H9 (cell line): ENCODE measurements at regions not wholly inside any gene's neighbourhood (a gene's known extent, or its start where the extent isn't known, plus 50 kb on each side); places are given as distances from the start of the nearest gene placed in this dataset.

Source experiments
- DNase-seq: peaks from one replicate; pipeline ENCODE4 v3.0.0-alpha.2; 2017
- H2AFZ ChIP-seq: one replicate; pipeline ENCODE4 v1.6.1; 2013; ENCODE audit warnings: mild to moderate bottlenecking, low read length, control low read depth, moderate library complexity
- H2AK5ac ChIP-seq: 2 replicates; pipeline ENCODE4 v1.6.1; 2013; ENCODE audit warnings: low read length, control low read depth, mixed read lengths; ENCODE audit not compliant: insufficient read length
- H2BK120ac ChIP-seq: one replicate; pipeline ENCODE4 v1.6.1; 2013; ENCODE audit warnings: low read depth, mild to moderate bottlenecking, low read length, control low read depth, inconsistent platforms; ENCODE audit not compliant: poor library complexity, severe bottlenecking
- H2BK12ac ChIP-seq: 2 replicates; pipeline ENCODE4 v1.6.1; 2013; ENCODE audit warnings: low read length, control low read depth, mixed read lengths, low read depth; ENCODE audit not compliant: insufficient read length
- H2BK15ac ChIP-seq: 2 replicates; pipeline ENCODE4 v1.6.1; 2013; ENCODE audit warnings: low read depth, low read length, control low read depth
- H2BK20ac ChIP-seq: one replicate; pipeline ENCODE4 v1.6.1; 2013; ENCODE audit warnings: low read depth, mild to moderate bottlenecking, low read length, control low read depth, inconsistent platforms; ENCODE audit not compliant: poor library complexity, severe bottlenecking
- H2BK5ac ChIP-seq: 2 replicates; pipeline ENCODE4 v1.6.1; 2013; ENCODE audit warnings: low read length, control low read depth, mixed read lengths; ENCODE audit not compliant: insufficient read length
- H3K14ac ChIP-seq: 2 replicates; pipeline ENCODE4 v1.6.1; 2013; ENCODE audit warnings: low read length, control low read depth; ENCODE audit not compliant: insufficient read depth
- H3K18ac ChIP-seq: 2 replicates; pipeline ENCODE4 v1.6.1; 2013; ENCODE audit warnings: low read depth, mild to moderate bottlenecking, mixed read lengths, low read length, control low read depth; ENCODE audit not compliant: insufficient read length
- H3K23ac ChIP-seq: 2 replicates; pipeline ENCODE4 v1.6.1; 2013; ENCODE audit warnings: low read length, control low read depth, mixed read lengths, low read depth; ENCODE audit not compliant: insufficient read length
- H3K23me2 ChIP-seq: 2 replicates; pipeline ENCODE4 v1.6.1; 2013; ENCODE audit warnings: low read depth, mild to moderate bottlenecking, mixed read lengths, low read length, control low read depth; ENCODE audit not compliant: insufficient read length, poor library complexity, severe bottlenecking
- H3K27ac ChIP-seq: 2 replicates; pipeline ENCODE4 v1.5.1; 2013; ENCODE audit warnings: low read length, control low read depth, mixed read lengths, low read depth; ENCODE audit not compliant: insufficient read length
- H3K27me3 ChIP-seq: 2 replicates; pipeline ENCODE4 v1.6.1; 2013; ENCODE audit warnings: low read length, control low read depth, inconsistent platforms; ENCODE audit not compliant: insufficient read depth
- H3K4ac ChIP-seq: 2 replicates; pipeline ENCODE4 v1.6.1; 2013; ENCODE audit warnings: low read depth, mild to moderate bottlenecking, control low read depth, inconsistent platforms, low read length, moderate library complexity
- H3K4me1 ChIP-seq: 2 replicates; pipeline ENCODE4 v1.6.1; 2013; ENCODE audit warnings: low read length, control low read depth, inconsistent platforms; ENCODE audit not compliant: insufficient read depth
- H3K4me2 ChIP-seq: 2 replicates; pipeline ENCODE4 v1.6.1; 2013; ENCODE audit warnings: low read length, control low read depth, mixed read lengths; ENCODE audit not compliant: insufficient read length, insufficient read depth
- H3K56ac ChIP-seq: 2 replicates; pipeline ENCODE4 v1.6.1; 2013; ENCODE audit warnings: low read depth, mild to moderate bottlenecking, mixed read lengths, low read length, control low read depth; ENCODE audit not compliant: insufficient read length
- H3K79me1 ChIP-seq: 2 replicates; pipeline ENCODE4 v1.6.1; 2013; ENCODE audit warnings: low read depth, mild to moderate bottlenecking, moderate library complexity, low read length, control low read depth, inconsistent platforms; ENCODE audit not compliant: insufficient read depth, poor library complexity, severe bottlenecking
- H3K79me2 ChIP-seq: 2 replicates; pipeline ENCODE4 v1.6.1; 2013; ENCODE audit warnings: low read length, control low read depth, inconsistent platforms; ENCODE audit not compliant: insufficient read depth
- H3K9ac ChIP-seq: 2 replicates; pipeline ENCODE4 v1.6.1; 2013; ENCODE audit warnings: low read length, control low read depth, mixed read lengths; ENCODE audit not compliant: insufficient read length; ENCODE audit errors: extremely low read depth
- H3K9me3 ChIP-seq: one replicate; pipeline ENCODE4 v1.6.1; 2013; ENCODE audit warnings: low read depth, low read length, inconsistent platforms; ENCODE audit not compliant: control insufficient read depth
- H3T11ph ChIP-seq: one replicate; pipeline ENCODE4 v1.6.1; 2013; ENCODE audit warnings: mild to moderate bottlenecking, low read length, control low read depth, inconsistent platforms
- H4K20me1 ChIP-seq: one replicate; pipeline ENCODE4 v1.6.1; 2013; ENCODE audit not compliant: control insufficient read depth, insufficient read length, insufficient read depth
- H4K5ac ChIP-seq: 2 replicates; pipeline ENCODE4 v1.6.1; 2013; ENCODE audit warnings: low read depth, mild to moderate bottlenecking, mixed read lengths, low read length, control low read depth; ENCODE audit not compliant: insufficient read length
- H4K8ac ChIP-seq: replicated peaks from 2 replicates; pipeline ENCODE4 v1.6.1; 2013; ENCODE audit warnings: low read length, control low read depth, mixed read lengths, low read depth; ENCODE audit not compliant: insufficient read length
- H4K91ac ChIP-seq: 2 replicates; pipeline ENCODE4 v1.6.1; 2013; ENCODE audit warnings: low read depth, mild to moderate bottlenecking, moderate library complexity, mixed read lengths, low read length, control low read depth; ENCODE audit not compliant: insufficient read length
- H3K27ac Mint-ChIP-seq, 3 experiments: 2 replicates in 2 of 3; 3 replicates in 1 of 3; pipeline ENCODE4 v1.8.0; 2020 to 2021; ENCODE audit warnings: mixed read lengths in 3 of 3, mild to moderate bottlenecking in 1 of 3, moderate library complexity in 1 of 3
- H3K27me3 Mint-ChIP-seq: 2 replicates; pipeline ENCODE4 v1.8.0; 2021; ENCODE audit warnings: low read depth, mild to moderate bottlenecking, moderate library complexity, mixed read lengths
- H3K36me3 Mint-ChIP-seq, 3 experiments: 2 replicates in 2 of 3; 3 replicates in 1 of 3; pipeline ENCODE4 v1.8.0; 2020 to 2021; ENCODE audit warnings: low read depth in 3 of 3, mixed read lengths in 3 of 3; ENCODE audit not compliant: insufficient read depth in 1 of 3
- H3K4me1 Mint-ChIP-seq, 2 experiments: 2 replicates each; pipeline ENCODE4 v1.8.0; 2020; ENCODE audit warnings: mixed read lengths in 2 of 2
- H3K4me3 Mint-ChIP-seq, 2 experiments: 2 replicates in 1 of 2; 3 replicates in 1 of 2; pipeline ENCODE4 v1.8.0; 2020 to 2021; ENCODE audit warnings: mild to moderate bottlenecking in 2 of 2, mixed read lengths in 2 of 2, moderate library complexity in 1 of 2
- H3K9me3 Mint-ChIP-seq, 2 experiments: 2 replicates in 1 of 2; 3 replicates in 1 of 2; pipeline ENCODE4 v1.8.0; 2020; ENCODE audit warnings: mild to moderate bottlenecking in 2 of 2, mixed read lengths in 2 of 2, moderate library complexity in 1 of 2
- CTCF ChIP-seq: fragments of 200-600 bp; sonication (generic); conservative IDR thresholded peaks from 3 replicates; pipeline ENCODE4 v1.8.0; 2021; ENCODE audit warnings: antibody characterized with exemption, mild to moderate bottlenecking
- whole genome bisulfite sequencing: extraction: QIAGEN DNeasy Blood & Tissue Kit; methylation state at CpG from one replicate; pipeline ENCODE4 v1.1.7; 2013; ENCODE audit warnings: missing lambda C conversion rate, low lambda C conversion rate, mixed read lengths; ENCODE audit not compliant: insufficient read length; ENCODE audit errors: extremely low coverage; 5-methylcytosine and 5-hydroxymethylcytosine counted together

GRCh38 chr14:98437113-98437512 is 834.9 kb downstream of the BCL11B start:
- no peak overlapping the region for H3K56ac ChIP-seq
- no peak overlapping the region for H2BK12ac ChIP-seq
- H3K23me2 ChIP-seq: no peaks in the 10 kb centered on the region
- H3K18ac ChIP-seq: no peak overlapping the region
- no peak overlapping the region for H2BK120ac ChIP-seq
- no peak overlapping the region for H3K4me2 ChIP-seq
- no peak overlapping the region for H3K27ac ChIP-seq
- H3K4ac ChIP-seq: no peak overlapping the region
- no peak overlapping the region for H3K23ac ChIP-seq
- no peaks in the 10 kb centered on the region for H3K4me1 Mint-ChIP-seq
- no peaks in the 10 kb centered on the region for H3K27me3 Mint-ChIP-seq
- no peaks in the 10 kb centered on the region for H3K9me3 ChIP-seq
- no peaks in the 10 kb centered on the region for H3K27me3 ChIP-seq
- H2AFZ ChIP-seq: no peak overlapping the region
- H2BK20ac ChIP-seq: no peak overlapping the region
- no peak overlapping the region for H3T11ph ChIP-seq
- H3K14ac ChIP-seq: no peak overlapping the region
- no peak overlapping the region for H4K8ac ChIP-seq
- no peak overlapping the region for H3K27ac Mint-ChIP-seq
- TF ChIP-seq CTCF: no peak
- no peaks in the 10 kb centered on the region for H3K79me1 ChIP-seq
- H2BK5ac ChIP-seq: no peak overlapping the region
- no peaks in the 10 kb centered on the region for H3K4me1 ChIP-seq
- H3K4me3 Mint-ChIP-seq: no peak overlapping the region
- no peak for DNase-seq
- H4K91ac ChIP-seq: no peak overlapping the region
- peaks cover 11 to 13% of the 10 kb centered on the region in 2 experiments; a peak in 4 of 5 replicates for H3K9me3 Mint-ChIP-seq
- H4K20me1 ChIP-seq: no peaks in the 10 kb centered on the region
- H2AK5ac ChIP-seq: no peak overlapping the region
- H3K79me2 ChIP-seq: no peaks in the 10 kb centered on the region
- no peak overlapping the region for H2BK15ac ChIP-seq
- no peak overlapping the region for H3K9ac ChIP-seq
- H4K5ac ChIP-seq: no peak overlapping the region
- no peaks in the 10 kb centered on the region; a peak in 2 of 7 replicates for H3K36me3 Mint-ChIP-seq
- no CpG with 5 or more reads among the region's 2 CpGs for WGBS
